Adipose tissue (tissue), 3 donors: ENCODE measurements at regions not wholly inside any gene's neighbourhood (a gene's known extent, or its start where the extent isn't known, plus 50 kb on each side); places are given as distances from the start of the nearest gene placed in this dataset.
"Not testable (repeated sequence)": the region's sequence is repeated elsewhere in the genome, so short reads cannot be mapped to it uniquely, and the experiment has no call there.

Experiments used
- H3K27ac ChIP-seq: one replicate; pipeline ENCODE4 v1.5.1; 2013; ENCODE audit warnings: low read depth, low read length
- WGBS, 3 donors: extraction: QIAGEN DNeasy Blood & Tissue Kit; methylation state at CpG; one replicate each; pipeline ENCODE4 v1.1.7; 2013; 5-methylcytosine and 5-hydroxymethylcytosine counted together
- donor health status: healthy with polysubstance abuse.
- donor health status: Bipolar disorder and iron deficiency.
- donor health status: healthy.

GRCh38 chr16:65342231-65342866, 220.5 kb upstream of the CDH11 start:
- 72 to 84% (median 82%) methylated on average over 8 of the region's 8 CpGs for WGBS, 3 donors
- H3K27ac ChIP-seq, result no peak overlapping the region

GRCh38 chr16:65339062-65339461, 217.2 kb upstream of the CDH11 start:
- 31 to 52% (median 46%) methylated on average over 2 of the region's 2 CpGs for WGBS, 3 donors
- H3K27ac ChIP-seq, result no peak overlapping the region

- 68 to 90% (median 78%) methylated on average over 2 of the region's 2 CpGs for WGBS, 3 donors
- H3K27ac ChIP-seq, result no peak overlapping the region
Observed at GRCh38 chr16:65336160-65336559, 214.3 kb upstream of the CDH11 start.

GRCh38 chr16:65334081-65334480, 212.2 kb upstream of the CDH11 start:
- H3K27ac ChIP-seq, result no peak overlapping the region
- WGBS, 3 donors, result 75 to 88% (median 87%) methylated on average over 2 of the region's 2 CpGs

- WGBS, 3 donors, result 45 to 50% (median 47%) methylated on average over 2 of the region's 2 CpGs
- no peak overlapping the region for H3K27ac ChIP-seq
Observed at GRCh38 chr16:65333283-65333682, 211.4 kb upstream of the CDH11 start.

GRCh38 chr16:65327346-65327745, 205.5 kb upstream of the CDH11 start:
- WGBS, 3 donors, result 55 to 79% (median 66%) methylated on average over 2 of the region's 2 CpGs

DNA sequence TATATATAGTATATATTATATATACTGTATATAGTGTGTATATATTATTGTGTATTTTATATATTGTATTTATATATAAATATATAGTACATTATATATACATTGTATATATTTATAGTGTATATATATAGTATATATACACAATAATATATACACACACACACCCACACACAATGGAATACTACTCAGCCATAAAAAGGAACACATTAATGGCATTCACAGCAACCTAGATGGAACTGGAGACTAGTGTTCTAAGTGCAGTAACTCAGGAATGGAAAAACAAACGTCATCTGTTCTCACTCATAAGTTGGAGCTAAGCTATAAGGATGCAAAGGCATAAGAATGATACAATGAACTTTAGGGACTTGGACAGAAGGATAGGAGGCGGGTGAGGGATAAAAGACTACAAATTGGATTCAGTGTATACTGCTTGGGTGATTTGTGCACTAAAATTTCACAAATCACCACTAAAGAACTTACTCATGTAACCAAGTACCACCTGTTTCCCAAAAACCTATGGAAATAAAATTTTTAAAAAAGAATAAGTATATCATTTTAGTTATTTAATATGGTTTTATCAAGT, 201.9 kb upstream of the CDH11 start:
- H3K27ac ChIP-seq, result no peak overlapping the region
- WGBS, 3 donors, result 75 to 86% (median 85%) methylated on average over 2 of the region's 2 CpGs

More at GRCh38 chr16:65327346-65327745, 205.5 kb upstream of the CDH11 start:
- H3K27ac ChIP-seq, result no peak overlapping the region

- 36 to 68% (median 60%) methylated on average over 6 of the region's 6 CpGs for WGBS, 3 donors
- H3K27ac ChIP-seq, result no peak overlapping the region
Observed at GRCh38 chr16:65319621-65320231, 197.9 kb upstream of the CDH11 start.

- no peak overlapping the region for H3K27ac ChIP-seq
Observed at GRCh38 chr16:65318590-65319257, 196.9 kb upstream of the CDH11 start.

DNA sequence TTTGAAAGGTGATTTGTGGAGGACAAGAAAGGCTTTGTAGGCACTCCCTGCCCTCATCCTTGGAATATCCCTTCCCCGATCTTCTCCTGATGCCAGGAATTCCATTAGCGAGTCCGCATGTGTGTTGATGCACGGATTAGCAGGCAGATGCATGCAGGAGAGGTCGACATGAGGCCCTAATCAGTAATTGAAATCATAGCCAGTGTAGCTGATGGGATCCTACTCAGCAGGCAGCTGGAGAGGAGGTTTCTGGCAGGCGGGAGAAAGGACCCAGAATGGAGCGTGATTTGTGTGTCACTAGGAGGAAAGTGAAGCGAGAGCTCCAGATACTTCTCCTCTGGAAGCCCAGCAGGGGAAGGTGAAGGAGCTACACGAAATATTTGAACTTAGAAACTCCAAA, 196.3 kb upstream of the CDH11 start:
- H3K27ac ChIP-seq, result no peak overlapping the region
- WGBS, 3 donors, result 47 to 79% (median 78%) methylated on average over 9 of the region's 9 CpGs

DNA sequence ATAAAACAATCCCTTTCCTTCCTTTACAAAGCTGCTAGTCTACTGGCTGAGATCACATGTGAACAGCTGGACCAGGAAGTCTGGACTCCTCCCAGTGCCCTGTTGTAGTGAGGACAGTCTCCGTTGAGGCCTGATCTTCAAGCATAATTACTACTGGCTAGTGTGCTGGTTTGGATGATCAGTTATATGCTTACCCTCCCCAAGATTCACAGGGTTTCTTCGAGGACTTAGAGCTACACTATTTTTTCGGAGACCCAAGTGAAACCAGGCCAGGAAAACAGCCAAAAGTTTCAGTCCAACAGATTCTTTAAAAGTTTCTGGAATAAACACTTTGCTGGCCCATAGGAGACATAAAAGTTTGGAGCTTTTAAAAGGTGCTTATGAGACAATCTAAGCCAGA, 194.9 kb upstream of the CDH11 start:
- H3K27ac ChIP-seq, result no peak overlapping the region
- 53 to 74% (median 65%) methylated on average over 3 of the region's 3 CpGs for WGBS, 3 donors

- WGBS, 3 donors, result 44 to 56% (median 54%) methylated on average over 7 of the region's 7 CpGs
- H3K27ac ChIP-seq, result no peak overlapping the region
Observed at GRCh38 chr16:65315081-65315780, 193.4 kb upstream of the CDH11 start.

GRCh38 chr16:65314627-65315008, 192.8 kb upstream of the CDH11 start:
- 57 to 60% (median 57%) methylated on average over 2 of the region's 2 CpGs for WGBS, 3 donors
- no peak overlapping the region for H3K27ac ChIP-seq

GRCh38 chr16:65313936-65314626, 192.2 kb upstream of the CDH11 start:
- WGBS, 3 donors, result 80 to 87% (median 86%) methylated on average over 5 of the region's 5 CpGs
- H3K27ac ChIP-seq, result no peak overlapping the region

GRCh38 chr16:65312795-65313194, 190.9 kb upstream of the CDH11 start:
- WGBS, 3 donors, result 73 to 74% (median 73%) methylated on average over 3 of the region's 3 CpGs
- no peak overlapping the region for H3K27ac ChIP-seq

GRCh38 chr16:65312071-65312470, 190.2 kb upstream of the CDH11 start:
- 24 to 46% (median 46%) methylated on average over 1 of the region's 1 CpG for WGBS, 3 donors
- H3K27ac ChIP-seq, result no peak overlapping the region

- 88 to 93% (median 93%) methylated on average over 1 of the region's 1 CpG for WGBS, 3 donors
- not testable (repeated sequence) for H3K27ac ChIP-seq
Observed at GRCh38 chr16:65310491-65310890, 188.6 kb upstream of the CDH11 start.

DNA sequence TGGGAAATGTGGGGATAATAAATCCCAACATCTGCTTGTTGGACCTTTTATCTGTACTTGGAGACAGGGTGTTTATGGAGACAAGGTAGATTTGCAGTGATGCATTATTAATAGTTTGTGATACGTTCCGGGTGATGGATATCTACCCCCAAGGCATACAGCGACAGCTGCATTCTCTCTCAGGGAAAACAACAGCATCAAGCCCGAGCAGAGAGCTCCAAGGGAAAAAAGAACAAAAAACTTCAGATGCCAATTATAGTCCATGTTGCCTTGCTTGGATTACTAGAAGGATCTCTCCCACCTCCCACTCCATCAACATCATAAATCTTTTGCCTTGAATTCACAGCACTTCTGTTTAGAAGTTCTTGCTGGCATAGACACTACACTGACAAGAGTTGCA, 187.5 kb upstream of the CDH11 start:
- WGBS, 3 donors, result 39 to 80% (median 74%) methylated on average over 4 of the region's 4 CpGs
- H3K27ac ChIP-seq, result no peak overlapping the region
